ENCODE measurements at regions not wholly inside any gene's neighbourhood (a gene's known extent, or its start where the extent isn't known, plus 50 kb on each side); places are given as distances from the start of the nearest gene placed in this dataset.

DNA sequence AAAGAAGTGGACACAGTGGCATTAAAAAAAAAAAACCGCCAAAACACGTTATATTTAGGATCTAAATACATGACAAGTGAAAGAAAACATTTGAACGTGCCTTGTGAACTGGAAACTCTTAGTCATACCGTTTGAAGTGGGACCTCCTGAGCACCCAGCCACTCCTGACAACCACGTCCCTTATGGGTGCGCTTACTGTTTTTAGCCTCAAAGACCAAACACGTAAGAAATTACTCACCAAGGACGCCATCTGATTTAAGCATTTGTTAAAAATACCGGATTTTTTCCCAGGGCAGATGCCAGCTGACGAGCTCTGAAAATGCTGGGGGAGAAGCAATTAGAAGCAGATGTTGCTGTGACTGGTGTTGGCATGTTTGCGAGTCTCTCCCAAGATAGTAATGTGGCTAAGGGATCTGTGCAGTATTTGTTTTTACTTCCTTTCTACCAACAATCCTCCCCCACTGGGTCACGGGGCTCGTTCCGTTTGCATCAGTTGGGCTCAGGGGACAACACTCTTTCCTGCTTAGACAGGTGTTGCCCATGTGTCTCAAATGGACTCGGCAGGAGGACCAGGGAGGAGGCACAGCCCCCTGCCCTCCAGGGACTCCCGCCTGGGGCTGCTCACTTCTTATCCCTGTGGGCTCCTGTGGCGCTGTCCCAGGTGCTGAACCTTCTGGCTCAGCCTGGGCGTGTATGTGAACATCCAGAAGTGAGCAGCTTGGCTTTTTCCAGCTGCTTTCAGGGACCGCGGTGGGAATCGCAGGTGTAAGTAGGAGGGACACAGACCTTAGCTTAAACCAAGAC is 101.0 kb downstream of the BEGAIN start:
- Histone ChIP-seq H3K4me3 (no peak overlapping the region), H2AFZ (no peak overlapping the region), H4K20me1 (ENCODE audit: insufficient read depth) (no peaks in the 10 kb centered on the region), H3K27me3 (ENCODE audit: insufficient read depth, low read depth) (no peaks in the 10 kb centered on the region), H3K9me2 (ENCODE audit: insufficient read depth) (no peaks in the 10 kb centered on the region), H3F3A (ENCODE audit: insufficient read depth, low read depth) (no peaks in the 10 kb centered on the region), H3K9me3 (ENCODE audit: insufficient read depth, low read depth) (no peaks in the 10 kb centered on the region), H3K79me2 (ENCODE audit: low read depth) (no peaks in the 10 kb centered on the region), H3K4me1 (replicated peaks; ENCODE audit: insufficient read depth) (no peaks in the 10 kb centered on the region), H3K27ac (no peak overlapping the region), H3K36me3 (ENCODE audit: low read depth) (no peaks in the 10 kb centered on the region), H3K4me2 (no peak overlapping the region)
- BruUV-seq (replicated peaks) = no TSS peak
- no peak for TF ChIP-seq EZH2 (IDR thresholded peaks at IDR 0.05; ENCODE audit: low read depth)
- TF ChIP-seq, protein P1, sequence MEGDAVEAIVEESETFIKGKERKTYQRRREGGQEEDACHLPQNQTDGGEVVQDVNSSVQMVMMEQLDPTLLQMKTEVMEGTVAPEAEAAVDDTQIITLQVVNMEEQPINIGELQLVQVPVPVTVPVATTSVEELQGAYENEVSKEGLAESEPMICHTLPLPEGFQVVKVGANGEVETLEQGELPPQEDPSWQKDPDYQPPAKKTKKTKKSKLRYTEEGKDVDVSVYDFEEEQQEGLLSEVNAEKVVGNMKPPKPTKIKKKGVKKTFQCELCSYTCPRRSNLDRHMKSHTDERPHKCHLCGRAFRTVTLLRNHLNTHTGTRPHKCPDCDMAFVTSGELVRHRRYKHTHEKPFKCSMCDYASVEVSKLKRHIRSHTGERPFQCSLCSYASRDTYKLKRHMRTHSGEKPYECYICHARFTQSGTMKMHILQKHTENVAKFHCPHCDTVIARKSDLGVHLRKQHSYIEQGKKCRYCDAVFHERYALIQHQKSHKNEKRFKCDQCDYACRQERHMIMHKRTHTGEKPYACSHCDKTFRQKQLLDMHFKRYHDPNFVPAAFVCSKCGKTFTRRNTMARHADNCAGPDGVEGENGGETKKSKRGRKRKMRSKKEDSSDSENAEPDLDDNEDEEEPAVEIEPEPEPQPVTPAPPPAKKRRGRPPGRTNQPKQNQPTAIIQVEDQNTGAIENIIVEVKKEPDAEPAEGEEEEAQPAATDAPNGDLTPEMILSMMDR (conservative IDR thresholded peaks at IDR 0.05) = no peak
- POLR2A ChIA-PET (ENCODE audit: unreplicated experiment) = no interaction called here
- peak in 1 of 2 experiments; percentile 16 for DNase-seq
- intact Hi-C loops (cut with micrococcal nuclease; ENCODE audit: unreplicated experiment) = no loop called here
- CTCF ChIA-PET = no interaction called here
